HG03045 (cell line): ENCODE measurements at regions not wholly inside any gene's neighbourhood (a gene's known extent, or its start where the extent isn't known, plus 50 kb on each side); places are given as distances from the start of the nearest gene placed in this dataset.
"Not testable (repeated sequence)": the region's sequence is repeated elsewhere in the genome, so short reads cannot be mapped to it uniquely, and the experiment has no call there.

Experiments
- ATAC-seq: cut with Tn5 transposase; IDR thresholded peaks from one replicate; pipeline ENCODE4 v1.9.1; 2021; ENCODE audit warnings: mild to moderate bottlenecking, moderate library complexity; ENCODE audit not compliant: unreplicated experiment

DNA sequence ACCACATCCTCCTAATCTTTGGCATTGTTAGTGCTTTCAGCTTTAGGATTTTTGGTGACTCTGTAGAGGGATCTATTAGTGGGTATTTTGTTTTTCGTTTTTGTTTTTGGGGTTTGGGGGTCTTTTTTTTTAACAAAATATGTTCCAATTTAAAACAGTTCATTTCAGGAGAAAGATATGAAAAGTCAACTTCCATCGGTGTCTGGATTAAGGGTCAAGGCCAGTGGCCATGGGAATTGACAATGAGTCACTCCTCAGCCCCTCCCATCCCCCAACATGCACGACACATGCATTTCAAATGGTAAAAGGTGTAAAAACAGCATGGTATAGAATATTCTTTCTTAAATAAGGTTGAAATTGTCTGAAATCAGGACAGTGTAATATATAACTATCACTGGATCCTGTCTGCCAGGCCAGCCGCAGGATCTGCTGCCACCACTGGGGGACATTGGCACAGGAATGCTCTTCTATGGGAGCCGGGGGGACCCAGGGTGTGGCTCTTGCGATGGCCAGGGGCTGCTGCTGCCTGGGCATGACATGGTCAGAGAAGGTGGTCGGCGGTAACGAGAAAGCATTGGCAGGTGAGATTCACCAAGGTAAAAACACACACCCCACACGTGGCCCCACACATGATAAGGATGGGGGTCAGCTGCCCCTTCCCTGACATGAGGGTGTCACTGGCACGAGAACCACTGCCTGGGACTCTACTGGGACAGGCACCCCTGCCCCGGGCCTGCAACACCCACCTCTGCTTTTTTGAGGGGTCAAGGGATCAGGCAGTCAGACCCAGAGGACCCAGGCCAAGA is 126.2 kb upstream of the KCTD7 start:
- no peak for ATAC-seq

- ATAC-seq, result no peak
Observed at GRCh38 chr7:66503036-66503370, 125.7 kb upstream of the KCTD7 start.

GRCh38 chr7:66503551-66504031 is 125.1 kb upstream of the KCTD7 start:
- ATAC-seq, result no peak

DNA sequence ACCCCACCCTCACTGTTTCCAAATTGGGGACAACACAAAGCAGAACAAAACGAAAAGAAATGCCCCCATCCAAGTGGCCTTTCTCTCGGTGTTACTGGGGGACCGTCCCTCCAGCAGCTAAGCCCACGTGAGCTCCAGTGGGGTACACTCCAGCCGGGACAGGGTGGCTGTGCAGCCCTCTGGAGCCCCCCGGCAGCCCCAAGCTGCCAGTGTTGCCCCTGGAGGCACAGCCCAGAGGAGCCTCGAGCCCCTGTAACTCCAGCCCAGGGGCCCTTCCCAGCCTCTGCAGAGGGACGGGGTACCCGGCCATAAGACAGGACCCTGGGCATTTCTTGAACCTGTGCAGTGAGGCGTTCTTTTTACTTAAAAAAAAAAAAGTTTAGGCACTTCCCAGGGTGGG is 124.5 kb upstream of the KCTD7 start:
- ATAC-seq, result no peak

DNA sequence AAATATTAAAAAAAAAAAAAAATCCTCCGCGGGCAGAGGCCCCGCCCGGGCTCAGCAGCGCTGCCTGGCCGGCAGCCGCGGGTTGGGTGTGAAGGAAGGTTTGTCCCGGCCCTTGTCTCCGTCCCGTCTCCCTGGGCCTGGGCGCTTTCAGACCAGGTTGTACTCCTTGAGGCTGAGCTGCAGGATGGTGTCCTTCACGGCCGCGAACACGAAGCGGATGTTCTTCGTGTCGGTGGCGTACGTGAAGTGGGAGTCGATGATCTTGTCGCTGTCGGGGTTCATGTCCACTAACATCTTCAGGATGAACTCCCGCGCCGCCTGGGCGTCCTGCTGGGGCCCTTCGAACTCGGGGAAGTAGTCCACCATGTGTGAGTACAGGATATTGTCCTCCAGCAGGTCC is 123.7 kb upstream of the KCTD7 start:
- ATAC-seq, result no peak

DNA sequence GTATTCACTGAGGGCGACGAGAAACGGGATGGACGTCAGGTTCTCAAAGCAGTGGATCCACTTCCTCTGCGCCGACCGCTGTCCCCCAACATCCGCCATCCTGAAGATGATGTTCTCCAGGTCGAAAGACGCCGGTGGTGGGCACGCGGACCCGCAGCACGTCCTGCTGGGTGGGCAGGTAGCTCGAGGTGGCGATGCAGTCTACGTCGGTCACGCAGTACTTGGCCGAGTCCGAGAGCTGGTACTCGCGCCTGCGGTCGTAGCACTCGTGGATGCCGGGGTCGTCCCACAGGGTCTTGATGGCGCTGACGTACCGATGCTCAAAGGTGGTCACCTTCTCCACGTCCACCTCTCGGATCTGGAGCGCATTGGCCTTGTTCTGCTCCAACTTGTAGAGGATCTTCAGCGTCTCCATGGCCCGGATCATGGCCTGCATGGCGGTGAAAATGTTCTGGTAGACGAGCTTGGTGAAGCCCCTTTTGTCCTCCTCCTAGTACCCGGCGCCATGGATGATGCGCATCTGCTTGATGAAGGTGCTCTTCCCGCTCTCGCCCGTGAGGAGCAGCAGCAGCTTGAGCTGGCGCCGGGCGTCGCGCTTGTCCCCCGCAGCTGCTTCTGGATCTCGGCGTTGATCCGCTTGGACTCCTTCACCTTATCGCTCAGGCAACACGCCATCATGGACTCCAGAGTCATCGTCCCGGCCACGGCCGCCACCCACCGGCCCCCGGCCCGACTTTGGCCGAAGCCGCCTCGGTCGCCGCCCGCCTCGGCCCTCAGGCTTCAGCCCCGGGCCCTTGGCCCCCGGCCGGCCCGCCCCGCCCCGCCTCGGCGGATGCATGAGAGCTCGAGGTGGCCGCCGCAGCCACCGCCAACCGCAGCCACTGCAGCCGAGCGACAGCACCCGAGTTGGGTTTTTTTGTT is 122.9 kb upstream of the KCTD7 start:
- no peak for ATAC-seq

DNA sequence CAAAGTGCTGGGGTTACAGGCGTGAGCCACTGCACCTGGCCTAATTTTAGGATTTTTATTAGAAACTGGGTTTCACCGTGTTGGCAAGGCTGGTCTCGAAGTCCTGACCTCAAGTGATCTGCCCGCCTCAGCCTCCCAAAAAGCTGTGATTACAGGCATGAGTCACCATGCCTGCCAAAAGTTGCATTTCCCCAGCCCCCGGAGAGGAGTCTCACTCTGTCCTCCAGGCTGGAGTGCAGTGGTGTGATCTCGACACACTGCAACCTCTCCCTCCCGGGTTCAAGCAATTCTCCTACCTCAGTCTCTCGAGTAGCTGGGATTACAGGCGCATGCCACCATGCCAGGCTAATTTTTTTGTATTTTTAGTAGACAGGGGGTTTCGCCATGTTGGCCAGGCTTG is 122.0 kb upstream of the KCTD7 start:
- not testable (repeated sequence) for ATAC-seq

DNA sequence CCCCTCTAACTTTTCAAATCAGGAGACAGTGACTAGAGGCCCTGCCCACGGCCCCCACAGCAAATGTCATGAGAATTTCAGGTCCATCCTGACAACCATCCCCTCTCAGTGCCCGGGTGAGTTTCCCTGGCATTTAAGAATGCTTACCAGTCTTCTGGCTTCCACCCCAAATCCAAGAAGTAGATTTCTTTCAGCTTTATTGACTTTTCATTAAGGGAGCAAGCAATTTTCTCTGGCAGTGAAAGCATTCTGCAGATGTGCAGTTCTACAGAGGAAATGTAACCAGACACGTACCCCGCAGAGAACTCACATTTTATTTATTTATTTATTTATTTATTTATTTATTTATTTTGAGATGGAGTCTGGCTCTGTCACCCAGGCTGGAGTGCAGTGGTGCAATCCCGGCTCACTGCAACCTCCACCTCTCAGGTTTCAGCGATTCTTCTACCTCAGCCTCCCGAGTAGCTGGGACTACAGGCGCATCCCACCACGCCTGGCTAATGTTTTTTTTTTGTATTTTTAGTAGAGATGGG is 120.9 kb upstream of the KCTD7 start:
- no peak for ATAC-seq

DNA sequence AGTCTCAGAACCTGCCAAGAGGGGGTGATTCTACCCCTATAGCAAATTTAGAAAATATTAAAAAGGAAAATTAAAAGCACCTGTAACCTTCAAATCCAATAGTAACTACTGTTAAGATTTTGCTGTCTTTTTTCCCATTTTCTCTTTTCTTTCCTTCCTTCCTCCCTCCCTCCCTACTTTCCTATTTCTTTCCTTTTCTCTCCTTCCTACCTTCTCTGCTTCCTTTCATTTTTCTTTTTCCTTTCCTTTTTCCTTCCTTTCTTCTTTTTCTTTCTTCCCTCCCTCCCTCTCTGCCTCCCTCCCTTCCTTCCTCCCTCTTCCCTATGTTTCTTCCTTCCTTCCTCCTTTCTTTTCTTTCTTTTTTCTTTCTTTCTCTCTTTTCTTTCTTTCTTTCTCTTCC is 120.2 kb upstream of the KCTD7 start:
- no peak for ATAC-seq

DNA sequence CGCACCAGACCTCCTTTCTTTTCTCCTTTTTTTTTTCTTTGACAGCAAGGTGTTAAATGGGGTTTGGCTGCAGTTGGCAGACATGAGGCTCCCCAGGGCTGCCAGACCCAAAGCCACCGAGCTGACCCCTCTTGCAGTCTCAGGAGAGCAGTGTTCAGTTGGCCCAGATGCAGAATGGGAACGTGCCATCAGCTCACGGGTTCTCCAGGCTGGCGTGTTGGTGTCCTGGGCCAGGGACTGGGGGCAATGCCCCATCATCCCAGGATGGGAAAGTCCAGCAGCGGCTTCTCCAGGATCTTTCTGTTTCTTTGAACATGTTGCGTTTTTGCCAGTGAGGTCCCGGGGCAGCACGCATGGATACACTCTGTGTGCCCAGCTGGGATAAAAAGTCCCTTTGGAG is 114.6 kb upstream of the KCTD7 start:
- no peak for ATAC-seq

GRCh38 chr7:66517212-66517909 is 111.3 kb upstream of the KCTD7 start:
- no peak for ATAC-seq

- ATAC-seq, result no peak
Observed at GRCh38 chr7:66518151-66518691, 110.5 kb upstream of the KCTD7 start.

DNA sequence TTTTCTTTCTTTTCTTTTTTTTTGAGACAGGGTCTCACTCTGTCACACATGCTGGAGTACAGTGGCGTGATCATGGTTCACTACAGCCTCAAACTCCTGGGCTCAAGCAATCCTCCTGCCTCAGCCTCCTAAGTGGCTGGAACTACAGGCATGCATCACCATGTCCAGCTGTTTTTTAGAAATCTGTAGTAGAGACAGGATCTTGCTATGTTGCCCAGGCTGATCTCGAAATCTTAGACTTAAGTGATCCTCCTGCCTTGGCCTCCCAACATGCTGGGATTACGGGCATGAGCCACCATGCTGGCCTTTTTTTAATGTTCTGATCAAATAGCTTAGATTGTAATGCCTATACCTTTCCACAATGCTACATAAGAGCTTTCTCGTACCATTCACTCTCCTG is 107.0 kb upstream of the KCTD7 start:
- no peak for ATAC-seq

GRCh38 chr7:66522518-66522917 is 106.2 kb upstream of the KCTD7 start:
- ATAC-seq, result no peak

- no peak for ATAC-seq
Observed at GRCh38 chr7:66523409-66523808, 105.3 kb upstream of the KCTD7 start.

- ATAC-seq, result no peak
Observed at GRCh38 chr7:66524738-66525137, 103.9 kb upstream of the KCTD7 start.

GRCh38 chr7:66526782-66527181 is 101.9 kb upstream of the KCTD7 start:
- ATAC-seq, result not testable (repeated sequence)

GRCh38 chr7:66528652-66529051 is 100.0 kb upstream of the KCTD7 start:
- ATAC-seq, result no peak

GRCh38 chr7:66529883-66530610 is 98.6 kb upstream of the KCTD7 start:
- ATAC-seq, result no peak
